Natural killer cell (primary cell): ENCODE measurements at regions not wholly inside any gene's neighbourhood (a gene's known extent, or its start where the extent isn't known, plus 50 kb on each side); places are given as distances from the start of the nearest gene placed in this dataset.

Source experiments
- ATAC-seq, 3 donors: fragments of 150-1000 bp in 2 of 3; fragments of 200-7000 bp in 1 of 3; cut with Tn5 transposase; 1 replicate in 1 of 3; 2 replicates in 2 of 3; pipeline ENCODE4 v1.10.0; 2021; ENCODE audit warnings: mild to moderate bottlenecking in 2 of 3, moderate library complexity in 2 of 3
- DNase-seq, 2 donors: peaks; one replicate each; pipeline versions ENCODE4 v3.0.0 to v3.0.0-alpha.2; 2013 to 2021; ENCODE audit warnings: mixed read lengths in 1 of 2
- H3K27ac ChIP-seq: one replicate; pipeline ENCODE4 v1.5.1; 2013; ENCODE audit warnings: mild to moderate bottlenecking, low read length
- H3K27me3 ChIP-seq: one replicate; pipeline ENCODE4 v1.6.1; 2013; ENCODE audit warnings: low read length; ENCODE audit not compliant: control insufficient read depth, insufficient read depth
- H3K36me3 ChIP-seq: one replicate; pipeline ENCODE4 v1.6.1; 2013; ENCODE audit warnings: low read length; ENCODE audit not compliant: control insufficient read depth, insufficient read depth
- H3K4me1 ChIP-seq: one replicate; pipeline ENCODE4 v1.6.1; 2013; ENCODE audit warnings: low read length; ENCODE audit not compliant: control insufficient read depth, insufficient read depth
- H3K4me3 ChIP-seq: one replicate; pipeline ENCODE4 v1.5.1; 2013; ENCODE audit warnings: low read length
- H3K9me3 ChIP-seq: one replicate; pipeline ENCODE4 v1.6.1; 2013; ENCODE audit warnings: low read length; ENCODE audit not compliant: control insufficient read depth, insufficient read depth
- H3K27ac Mint-ChIP-seq, 2 donors: one replicate each; pipeline ENCODE4 v1.8.0; 2022; ENCODE audit warnings: mild to moderate bottlenecking in 2 of 2, mixed read lengths in 2 of 2, moderate library complexity in 1 of 2
- H3K27me3 Mint-ChIP-seq, 2 donors: one replicate each; pipeline ENCODE4 v1.8.0; 2022; ENCODE audit warnings: low read depth in 2 of 2, mixed read lengths in 2 of 2
- H3K36me3 Mint-ChIP-seq: one replicate; pipeline ENCODE4 v1.8.0; 2022; ENCODE audit warnings: mixed read lengths
- H3K4me1 Mint-ChIP-seq, 2 donors: one replicate each; pipeline ENCODE4 v1.8.0; 2022; ENCODE audit warnings: mixed read lengths in 2 of 2
- H3K4me3 Mint-ChIP-seq: one replicate; pipeline ENCODE4 v1.8.0; 2022; ENCODE audit warnings: mild to moderate bottlenecking, moderate library complexity, mixed read lengths
- H3K9me3 Mint-ChIP-seq, 2 donors: one replicate each; pipeline ENCODE4 v1.8.0; 2022; ENCODE audit warnings: mixed read lengths in 2 of 2
- WGBS: methylation state at CpG from one replicate; pipeline ENCODE4 v1.1.7; 2013; ENCODE audit warnings: missing lambda C conversion rate; ENCODE audit not compliant: insufficient coverage; 5-methylcytosine and 5-hydroxymethylcytosine counted together
- intact Hi-C: fragments of 100-400 bp; cut with micrococcal nuclease; formaldehyde crosslinking; loops from one replicate; pipeline ENCODE4 v1.14.2; 2022
- TF ChIP-seq, protein P1 (sequence below): fragments of 200-600 bp; IDR thresholded peaks from one replicate; pipeline ENCODE4 v1.8.0; 2022; ENCODE audit warnings: antibody characterized with exemption

DNA sequence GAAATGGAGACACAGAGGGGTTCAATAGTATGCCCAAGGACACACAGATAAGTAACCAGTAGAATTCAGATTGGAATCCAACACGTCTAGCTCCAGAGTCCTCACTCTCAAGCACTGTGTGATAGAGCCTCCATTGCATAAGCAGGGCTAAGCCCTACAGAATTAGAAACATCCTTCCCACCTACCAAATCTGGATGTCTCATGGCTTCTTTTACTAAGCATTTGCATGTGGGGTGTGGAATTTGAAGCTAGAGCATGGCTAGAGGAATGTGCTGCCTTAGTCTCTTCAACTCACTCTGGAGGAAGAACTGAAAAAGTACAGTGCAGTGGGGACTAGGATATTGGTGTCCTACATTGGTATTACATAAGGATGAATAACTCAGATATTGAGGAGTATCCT lies 119.4 kb downstream of the MFAP3L start:
- TF ChIP-seq, protein P1, sequence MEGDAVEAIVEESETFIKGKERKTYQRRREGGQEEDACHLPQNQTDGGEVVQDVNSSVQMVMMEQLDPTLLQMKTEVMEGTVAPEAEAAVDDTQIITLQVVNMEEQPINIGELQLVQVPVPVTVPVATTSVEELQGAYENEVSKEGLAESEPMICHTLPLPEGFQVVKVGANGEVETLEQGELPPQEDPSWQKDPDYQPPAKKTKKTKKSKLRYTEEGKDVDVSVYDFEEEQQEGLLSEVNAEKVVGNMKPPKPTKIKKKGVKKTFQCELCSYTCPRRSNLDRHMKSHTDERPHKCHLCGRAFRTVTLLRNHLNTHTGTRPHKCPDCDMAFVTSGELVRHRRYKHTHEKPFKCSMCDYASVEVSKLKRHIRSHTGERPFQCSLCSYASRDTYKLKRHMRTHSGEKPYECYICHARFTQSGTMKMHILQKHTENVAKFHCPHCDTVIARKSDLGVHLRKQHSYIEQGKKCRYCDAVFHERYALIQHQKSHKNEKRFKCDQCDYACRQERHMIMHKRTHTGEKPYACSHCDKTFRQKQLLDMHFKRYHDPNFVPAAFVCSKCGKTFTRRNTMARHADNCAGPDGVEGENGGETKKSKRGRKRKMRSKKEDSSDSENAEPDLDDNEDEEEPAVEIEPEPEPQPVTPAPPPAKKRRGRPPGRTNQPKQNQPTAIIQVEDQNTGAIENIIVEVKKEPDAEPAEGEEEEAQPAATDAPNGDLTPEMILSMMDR: no peak
- no peaks in the 10 kb centered on the region for H3K4me1 ChIP-seq
- no peak overlapping the region for H3K4me3 ChIP-seq
- Mint-ChIP-seq H3K9me3 (no peaks in the 10 kb centered on the region), H3K4me1 (no peaks in the 10 kb centered on the region), H3K36me3 (no peaks in the 10 kb centered on the region), H3K4me3 (no peak overlapping the region), H3K27ac (no peak overlapping the region), H3K27me3 (peaks cover 0 to 3% of the 10 kb centered on the region in 2 donors)
- 82% methylated on average over 1 of the region's 1 CpG for WGBS
- no peak overlapping the region for H3K27ac ChIP-seq
- no peaks in the 10 kb centered on the region for H3K9me3 ChIP-seq
- intact Hi-C loops: no loop called here
- no peaks in the 10 kb centered on the region for H3K36me3 ChIP-seq
- no peaks in the 10 kb centered on the region for H3K27me3 ChIP-seq
- DNase-seq (no peak), ATAC-seq (no peak)

DNA sequence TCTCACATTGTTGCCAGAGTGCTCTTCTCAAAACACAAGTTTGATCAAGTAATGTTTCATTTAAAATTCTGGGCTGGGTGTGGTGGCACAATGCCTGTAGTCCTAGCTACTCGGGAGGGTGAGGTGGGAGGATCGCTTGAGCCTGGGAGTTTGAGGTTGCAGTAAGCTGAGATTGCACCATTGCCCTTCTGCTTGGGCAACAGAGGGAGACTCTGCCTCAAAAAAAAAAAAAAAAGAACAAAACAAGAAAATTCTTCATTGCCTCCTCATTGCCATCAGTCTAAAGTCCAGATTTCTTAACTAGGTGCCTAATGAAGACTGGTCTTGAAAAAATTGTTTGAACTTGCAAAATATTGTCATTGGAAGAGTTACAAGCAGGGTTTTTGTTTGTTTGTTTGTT lies 120.1 kb downstream of the MFAP3L start:
- Histone ChIP-seq H3K27me3 (no peaks in the 10 kb centered on the region), H3K36me3 (no peaks in the 10 kb centered on the region), H3K27ac (no peak overlapping the region), H3K4me3 (no peak overlapping the region), H3K9me3 (no peaks in the 10 kb centered on the region), H3K4me1 (no peaks in the 10 kb centered on the region)
- no peaks in the 10 kb centered on the region for H3K36me3 Mint-ChIP-seq
- 94% methylated on average over 2 of the region's 2 CpGs for WGBS
- no peaks in the 10 kb centered on the region for H3K9me3 Mint-ChIP-seq
- intact Hi-C loops: no loop called here
- DNase-seq (no peak), ATAC-seq (no peak)
- H3K27ac Mint-ChIP-seq: no peak overlapping the region
- TF ChIP-seq, protein P1: no peak
- peaks cover 0 to 3% of the 10 kb centered on the region in 2 donors for H3K27me3 Mint-ChIP-seq
- no peaks in the 10 kb centered on the region for H3K4me1 Mint-ChIP-seq
- H3K4me3 Mint-ChIP-seq: no peak overlapping the region

DNA sequence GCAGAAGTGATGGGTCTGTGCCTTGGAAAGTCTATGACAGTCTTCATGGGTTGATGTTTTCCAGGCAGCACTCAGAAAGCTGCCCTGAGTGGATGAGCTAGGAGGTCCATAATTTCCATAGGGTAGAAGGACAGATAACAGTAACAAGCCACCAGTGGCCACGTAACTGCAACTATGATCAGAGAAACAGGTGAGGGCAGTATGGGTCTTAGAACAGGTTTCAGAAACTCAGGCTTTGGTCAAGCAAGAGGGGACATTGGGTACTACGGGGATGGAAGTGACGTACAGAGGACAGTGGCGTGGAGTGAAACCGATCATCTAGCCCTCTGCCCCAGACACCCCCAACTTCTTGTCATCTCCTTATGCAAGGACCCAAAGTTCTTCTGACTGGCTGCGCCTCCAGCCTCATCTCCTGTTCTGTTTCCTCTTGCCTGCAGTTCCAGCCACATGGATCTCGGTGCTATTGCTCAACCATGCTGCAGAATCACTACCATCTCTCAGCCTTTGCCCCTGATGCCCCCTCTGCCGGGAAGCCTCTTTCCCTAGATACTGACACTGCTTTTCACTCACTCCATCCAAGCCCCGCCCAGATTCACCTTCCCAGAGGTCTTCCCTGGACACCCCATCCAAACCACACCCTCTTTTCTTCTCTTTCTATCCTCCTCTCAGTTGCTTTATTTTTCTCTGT lies 123.4 kb downstream of the MFAP3L start:
- no peak overlapping the region for H3K27ac Mint-ChIP-seq
- no peaks in the 10 kb centered on the region for H3K4me1 ChIP-seq
- H3K27me3 ChIP-seq: no peaks in the 10 kb centered on the region
- no peak overlapping the region for H3K4me3 Mint-ChIP-seq
- H3K4me3 ChIP-seq: no peak overlapping the region
- H3K9me3 Mint-ChIP-seq: no peaks in the 10 kb centered on the region
- intact Hi-C loops: no loop called here
- ATAC-seq (no peak), DNase-seq (no peak)
- H3K27ac ChIP-seq: no peak overlapping the region
- no peaks in the 10 kb centered on the region for H3K36me3 Mint-ChIP-seq
- peaks cover 0 to 5% of the 10 kb centered on the region in 2 donors for H3K27me3 Mint-ChIP-seq
- no peaks in the 10 kb centered on the region for H3K36me3 ChIP-seq
- TF ChIP-seq, protein P1: no peak
- 89% methylated on average over 9 of the region's 9 CpGs for WGBS
- no peaks in the 10 kb centered on the region for H3K4me1 Mint-ChIP-seq
- no peaks in the 10 kb centered on the region for H3K9me3 ChIP-seq

DNA sequence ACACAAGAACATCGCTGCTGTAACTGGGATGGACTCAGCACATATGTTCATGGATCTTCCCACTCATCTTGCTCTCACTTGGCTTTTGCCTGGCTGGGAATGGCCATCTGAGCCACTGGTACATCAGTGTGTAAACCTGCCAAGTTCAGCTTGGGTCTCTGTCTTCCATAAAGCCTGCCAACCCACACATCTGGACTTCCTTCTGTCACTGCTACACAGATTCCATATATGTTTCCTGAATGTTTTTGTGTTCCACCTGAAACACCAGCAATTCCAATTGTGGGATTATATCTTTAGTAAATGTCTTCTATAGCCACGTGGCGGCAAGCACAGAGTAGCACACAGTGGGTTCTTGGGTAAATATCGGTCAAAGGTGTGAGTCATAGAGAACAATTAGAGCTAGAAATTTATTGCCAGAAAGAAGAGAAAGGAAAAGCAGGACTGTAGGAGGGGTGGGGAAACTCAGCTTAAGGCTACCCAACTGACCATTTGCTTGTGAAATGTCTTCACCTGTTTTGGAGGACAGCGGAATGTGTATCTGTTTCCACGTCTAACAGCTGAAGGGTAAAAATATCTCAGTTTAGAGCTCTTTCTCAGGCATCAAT lies 125.9 kb downstream of the MFAP3L start:
- no peaks in the 10 kb centered on the region for H3K9me3 ChIP-seq
- 85% methylated on average over 6 of the region's 6 CpGs for WGBS
- H3K36me3 Mint-ChIP-seq: no peaks in the 10 kb centered on the region
- H3K27me3 Mint-ChIP-seq: peaks cover 0 to 5% of the 10 kb centered on the region in 2 donors
- H3K4me1 Mint-ChIP-seq: no peaks in the 10 kb centered on the region
- ATAC-seq (no peak), DNase-seq (no peak)
- H3K27me3 ChIP-seq: no peaks in the 10 kb centered on the region
- no peak overlapping the region for H3K27ac ChIP-seq
- no peak overlapping the region for H3K4me3 ChIP-seq
- H3K27ac Mint-ChIP-seq: no peak overlapping the region
- no peaks in the 10 kb centered on the region for H3K9me3 Mint-ChIP-seq
- H3K4me3 Mint-ChIP-seq: no peak overlapping the region
- TF ChIP-seq, protein P1: no peak
- H3K36me3 ChIP-seq: no peaks in the 10 kb centered on the region
- intact Hi-C loops: no loop called here
- H3K4me1 ChIP-seq: no peaks in the 10 kb centered on the region
